Hepatocyte (in vitro differentiated cells): ENCODE measurements at regions not wholly inside any gene's neighbourhood (a gene's known extent, or its start where the extent isn't known, plus 50 kb on each side); places are given as distances from the start of the nearest gene placed in this dataset.
A peak's percentile ranks its signal among the peaks of the same experiment; 100 is the strongest.

Experiments used
- DNase-seq: peaks from one replicate; pipeline ENCODE4 v3.0.0-alpha.2; 2016; ENCODE audit warnings: low spot score
- H2AFZ ChIP-seq: fragments of 200-600 bp; sonication (generic); 2 replicates; pipeline ENCODE4 v1.6.0; 2016; ENCODE audit warnings: antibody characterized with exemption, mild to moderate bottlenecking
- H3K27ac ChIP-seq: fragments of 200-600 bp; sonication (generic); 2 replicates; pipeline ENCODE4 v1.5.1; 2016; ENCODE audit warnings: mild to moderate bottlenecking
- H3K27me3 ChIP-seq: fragments of 200-600 bp; sonication (generic); 2 replicates; pipeline ENCODE4 v1.6.1; 2016
- H3K36me3 ChIP-seq: fragments of 200-600 bp; sonication (generic); replicated peaks from 2 replicates; pipeline ENCODE4 v1.5.1; 2016; ENCODE audit warnings: low read depth; ENCODE audit not compliant: insufficient read depth
- H3K4me1 ChIP-seq: fragments of 200-600 bp; sonication (generic); 2 replicates; pipeline ENCODE4 v1.5.1; 2016; ENCODE audit warnings: mild to moderate bottlenecking, moderate library complexity; ENCODE audit not compliant: insufficient read depth
- H3K4me2 ChIP-seq: fragments of 200-600 bp; sonication (generic); 2 replicates; pipeline ENCODE4 v1.6.0; 2016
- H3K4me3 ChIP-seq: fragments of 200-600 bp; sonication (generic); 2 replicates; pipeline ENCODE4 v1.5.1; 2016; ENCODE audit warnings: mild to moderate bottlenecking
- H3K79me2 ChIP-seq: fragments of 200-600 bp; sonication (generic); 2 replicates; pipeline ENCODE4 v1.6.0; 2017; ENCODE audit warnings: mild to moderate bottlenecking
- H3K9me2 ChIP-seq: fragments of 200-600 bp; sonication (generic); replicated peaks from 2 replicates; pipeline ENCODE4 v1.6.0; 2017; ENCODE audit warnings: mild to moderate bottlenecking; ENCODE audit not compliant: insufficient read depth
- H3K9me3 ChIP-seq: fragments of 200-600 bp; sonication (generic); 2 replicates; pipeline ENCODE4 v1.5.1; 2016; ENCODE audit warnings: low read depth, mild to moderate bottlenecking
- H4K20me1 ChIP-seq: fragments of 200-600 bp; sonication (generic); 2 replicates; pipeline ENCODE4 v1.6.0; 2016; ENCODE audit warnings: mild to moderate bottlenecking; ENCODE audit not compliant: insufficient read depth, poor library complexity, severe bottlenecking
- CTCF ChIP-seq: fragments of 200-600 bp; sonication (generic); IDR thresholded peaks from 2 replicates; pipeline ENCODE4 v1.5.1; 2016; ENCODE audit warnings: antibody characterized with exemption, mild to moderate bottlenecking; ENCODE audit not compliant: poor library complexity
- EZH2 ChIP-seq: fragments of 200-600 bp; sonication (generic); IDR thresholded peaks from 2 replicates; pipeline ENCODE4 v1.6.1; 2016; ENCODE audit warnings: antibody characterized with exemption, mild to moderate bottlenecking, borderline replicate concordance
- EZH2phosphoT487 ChIP-seq: fragments of 200-600 bp; sonication (generic); IDR thresholded peaks from one replicate; pipeline ENCODE4 v1.6.1; 2018; ENCODE audit warnings: antibody characterized with exemption, mild to moderate bottlenecking, low read depth, moderate library complexity; ENCODE audit not compliant: unreplicated experiment, severe bottlenecking
- WGBS: methylation state at CpG from one replicate; pipeline ENCODE4 v1.1.6; 2016; ENCODE audit warnings: low lambda C conversion rate; ENCODE audit errors: missing lambda C conversion rate; 5-methylcytosine and 5-hydroxymethylcytosine counted together

- no peak overlapping the region for H2AFZ ChIP-seq
- no peaks in the 10 kb centered on the region for H3K79me2 ChIP-seq
- no peaks in the 10 kb centered on the region for H3K27me3 ChIP-seq
- H3K9me2 ChIP-seq: no peaks in the 10 kb centered on the region
- peaks cover 3% of the 10 kb centered on the region for H3K4me1 ChIP-seq
- 93% methylated on average over 12 of the region's 12 CpGs for WGBS
- no peak for TF ChIP-seq EZH2phosphoT487
- no peak for TF ChIP-seq CTCF
- no peak for TF ChIP-seq EZH2
- H4K20me1 ChIP-seq: no peaks in the 10 kb centered on the region
- H3K4me3 ChIP-seq: no peak overlapping the region
- H3K9me3 ChIP-seq: no peaks in the 10 kb centered on the region
- H3K36me3 ChIP-seq: no peaks in the 10 kb centered on the region
- H3K27ac ChIP-seq: no peak overlapping the region
- H3K4me2 ChIP-seq: no peak overlapping the region
- no peak for DNase-seq
Observed at GRCh38 chr12:4117386-4118016, 156.1 kb upstream of the CCND2 start.

GRCh38 chr12:4116251-4117111, 157.1 kb upstream of the CCND2 start:
- peak; percentile 37 for DNase-seq
- Histone ChIP-seq H3K4me3 (no peak overlapping the region), H3K4me2 (no peak overlapping the region), H3K9me2 (no peaks in the 10 kb centered on the region), H2AFZ (no peak overlapping the region), H3K4me1 (peaks cover 3% of the 10 kb centered on the region), H3K79me2 (no peaks in the 10 kb centered on the region), H3K27me3 (no peaks in the 10 kb centered on the region), H3K36me3 (no peaks in the 10 kb centered on the region), H3K9me3 (no peaks in the 10 kb centered on the region), H4K20me1 (no peaks in the 10 kb centered on the region), H3K27ac (no peak overlapping the region)
- no peak for TF ChIP-seq EZH2
- TF ChIP-seq EZH2phosphoT487: no peak
- no peak for TF ChIP-seq CTCF
- WGBS: 64% methylated on average over 12 of the region's 12 CpGs

GRCh38 chr12:4115570-4115969, 158.0 kb upstream of the CCND2 start:
- no peak overlapping the region for H3K27ac ChIP-seq
- no peaks in the 10 kb centered on the region for H3K36me3 ChIP-seq
- H3K27me3 ChIP-seq: no peaks in the 10 kb centered on the region
- no peak overlapping the region for H3K4me3 ChIP-seq
- H3K4me1 ChIP-seq: peaks cover 3% of the 10 kb centered on the region
- H4K20me1 ChIP-seq: no peaks in the 10 kb centered on the region
- H3K79me2 ChIP-seq: no peaks in the 10 kb centered on the region
- DNase-seq: no peak
- no peak overlapping the region for H2AFZ ChIP-seq
- WGBS: 46% methylated on average over 10 of the region's 10 CpGs
- H3K9me2 ChIP-seq: no peaks in the 10 kb centered on the region
- TF ChIP-seq EZH2phosphoT487 (no peak), CTCF (no peak), EZH2 (no peak)
- H3K4me2 ChIP-seq: no peak overlapping the region
- H3K9me3 ChIP-seq: no peaks in the 10 kb centered on the region
